HCT116 (cell line): ENCODE measurements at regions not wholly inside any gene's neighbourhood (a gene's known extent, or its start where the extent isn't known, plus 50 kb on each side); places are given as distances from the start of the nearest gene placed in this dataset.

Experiments used
- ATAC-seq: fragments of 200-7000 bp; cut with Tn5 transposase; 2 replicates; pipeline ENCODE4 v1.9.1; 2020; ENCODE audit warnings: mild to moderate bottlenecking, moderate library complexity
- BruUV-seq: library from RNA; stranded (reverse); fragments of 400-500 nt; replicated peaks from 2 replicates; lab custom pipeline; 2021; lab: Mats Ljungman, UMichigan
- CTCF ChIA-PET: fragments of 300-600 bp; sonication (Branson Sonifier 250); formaldehyde crosslinking; loops from one replicate; lab custom pipeline; 2021; ENCODE audit warnings: antibody characterized with exemption; lab: Charles Lee
- POLR2A ChIA-PET: fragments of 300-600, 350-600 bp; sonication (Branson Sonifier 250); formaldehyde crosslinking; loops from one replicate; lab custom pipeline; 2021; ENCODE audit warnings: antibody characterized with exemption; lab: Charles Lee
- RAD21 ChIA-PET, 2 experiments: fragments of 300-600 bp; sonication (Branson Sonifier 250); formaldehyde crosslinking; loops; one replicate each; lab custom pipeline; 2023; ENCODE audit warnings: low total read pairs in 2 of 2; ENCODE audit not compliant: uncharacterized antibody in 2 of 2, unreplicated experiment in 2 of 2, low non-redundant PET in 1 of 2; lab: Charles Lee
- DNase-seq: peaks from one replicate; pipeline ENCODE4 v3.0.0-alpha.2; 2010; ENCODE audit warnings: low read depth, low spot score
- H2AFZ ChIP-seq: fragments of 200-600 bp; shearing (Covaris generic), sonication (generic); 2 replicates; pipeline ENCODE4 v1.6.1; 2017; ENCODE audit warnings: low read depth, mixed run types, mixed read lengths, antibody characterized with exemption, low read length; ENCODE audit not compliant: poor library complexity, severe bottlenecking
- H3K27ac ChIP-seq: 2 replicates; pipeline ENCODE4 v1.5.1; 2012; ENCODE audit warnings: low read depth, low read length
- H3K27me3 ChIP-seq: fragments of 200-600 bp; sonication (generic); 2 replicates; pipeline ENCODE4 v1.6.1; 2016; ENCODE audit warnings: mixed run types, low read length, mixed read lengths; ENCODE audit not compliant: insufficient read depth
- H3K36me3 ChIP-seq, 2 experiments: fragments of 200-500 bp in 1 of 2; fragments of 200-600 bp in 1 of 2; sonication (Bioruptor generic) in 1 of 2; sonication (generic) in 1 of 2; 2 replicates each; pipeline versions ENCODE4 v1.5.1 to v1.6.1; 2014 to 2016; ENCODE audit warnings: low read length in 2 of 2, inconsistent platforms in 1 of 2, mixed read lengths in 1 of 2, mixed run types in 1 of 2; ENCODE audit not compliant: insufficient read depth in 2 of 2, control insufficient read depth in 1 of 2
- H3K4me1 ChIP-seq, 2 experiments: fragments of 200-600 bp in 1 of 2; sonication (generic) in 1 of 2; 2 replicates each; pipeline versions ENCODE4 v1.5.1 to v1.6.1; 2012 to 2017; ENCODE audit warnings: low read length in 2 of 2, inconsistent platforms in 1 of 2, mild to moderate bottlenecking in 1 of 2, mixed read lengths in 1 of 2, mixed run types in 1 of 2, moderate library complexity in 1 of 2; ENCODE audit not compliant: insufficient read depth in 2 of 2, control insufficient read depth in 1 of 2
- H3K4me2 ChIP-seq: fragments of 200-600 bp; sonication (generic); 2 replicates; pipeline ENCODE4 v1.6.1; 2017; ENCODE audit warnings: mixed run types, low read length, mixed read lengths
- H3K4me3 ChIP-seq, 2 experiments: fragments of 200-600 bp in 1 of 2; sonication (generic) in 1 of 2; replicated peaks in 1 of 2; 2 replicates each; pipeline ENCODE4 v1.5.1; 2011 to 2016; ENCODE audit warnings: low read length in 2 of 2, control low read depth in 1 of 2, low read depth in 1 of 2, mild to moderate bottlenecking in 1 of 2, mixed read lengths in 1 of 2, mixed run types in 1 of 2
- H3K79me2 ChIP-seq: fragments of 200-600 bp; sonication (generic); 2 replicates; pipeline ENCODE4 v1.6.1; 2017; ENCODE audit warnings: mild to moderate bottlenecking, mixed run types, low read length, moderate library complexity, mixed read lengths; ENCODE audit not compliant: insufficient read depth
- H3K9ac ChIP-seq: fragments of 200-600 bp; sonication (generic); 2 replicates; pipeline ENCODE4 v1.6.1; 2016; ENCODE audit warnings: low read length, mixed read lengths
- H3K9me2 ChIP-seq: fragments of 200-600 bp; sonication (generic), shearing (Covaris generic); 2 replicates; pipeline ENCODE4 v1.6.1; 2017; ENCODE audit warnings: mixed run types, mild to moderate bottlenecking, moderate library complexity; ENCODE audit not compliant: insufficient read depth
- H3K9me3 ChIP-seq, 2 experiments: fragments of 200-500 bp in 1 of 2; fragments of 200-600 bp in 1 of 2; sonication (Bioruptor generic) in 1 of 2; sonication (generic) in 1 of 2; 2 replicates each; pipeline ENCODE4 v1.6.1; 2014 to 2017; ENCODE audit warnings: low read length in 2 of 2, mixed read lengths in 2 of 2, inconsistent platforms in 1 of 2, low read depth in 1 of 2, mild to moderate bottlenecking in 1 of 2, mixed run types in 1 of 2, moderate library complexity in 1 of 2; ENCODE audit not compliant: control insufficient read depth in 1 of 2, insufficient read depth in 1 of 2
- H4K20me1 ChIP-seq: fragments of 200-600 bp; sonication (generic), shearing (Covaris generic); 2 replicates; pipeline ENCODE4 v1.6.1; 2017; ENCODE audit warnings: mixed run types, mild to moderate bottlenecking, moderate library complexity; ENCODE audit not compliant: insufficient read depth
- CEBPB ChIP-seq: IDR thresholded peaks from 2 replicates; pipeline ENCODE4 v1.6.1; 2012; ENCODE audit warnings: low read depth
- EGR1 ChIP-seq: IDR thresholded peaks from 2 replicates; pipeline ENCODE4 v1.6.1; 2012; ENCODE audit warnings: low read depth
- ELF1 ChIP-seq: IDR thresholded peaks from 2 replicates; pipeline ENCODE4 v1.6.1; 2012; ENCODE audit warnings: low read depth, borderline replicate concordance
- EZH2 ChIP-seq: fragments of 200-600 bp; sonication (generic); IDR thresholded peaks from 2 replicates; pipeline ENCODE4 v1.6.1; 2017; ENCODE audit warnings: antibody characterized with exemption, mixed run types
- EZH2phosphoT487 ChIP-seq: fragments of 200-600 bp; IDR thresholded peaks from 2 replicates; pipeline ENCODE4 v1.6.1; 2018; ENCODE audit warnings: antibody characterized with exemption, borderline replicate concordance
- JUND ChIP-seq: IDR thresholded peaks from 2 replicates; pipeline ENCODE4 v1.6.1; 2012
- POLR2AphosphoS5 ChIP-seq: IDR thresholded peaks from 2 replicates; pipeline ENCODE4 v1.6.1; 2011; ENCODE audit warnings: mild to moderate bottlenecking, low read depth, low read length, moderate library complexity
- RAD21 ChIP-seq: IDR thresholded peaks from 2 replicates; pipeline ENCODE4 v1.6.1; 2012; ENCODE audit warnings: low read depth, mild to moderate bottlenecking
- TCF7L2 ChIP-seq: IDR thresholded peaks from 2 replicates; pipeline ENCODE4 v1.7.0; 2011; ENCODE audit warnings: borderline replicate concordance, inconsistent platforms; ENCODE audit not compliant: insufficient read depth, insufficient read length; ENCODE audit errors: extremely low read depth
- YY1 ChIP-seq: IDR thresholded peaks from 2 replicates; pipeline ENCODE4 v1.6.1; 2011; ENCODE audit warnings: low read length, low read depth, moderate library complexity, mild to moderate bottlenecking; ENCODE audit not compliant: insufficient replicate concordance; ENCODE audit errors: extremely low read depth
- ZFX ChIP-seq: fragments of 450-650 bp; IDR thresholded peaks from 2 replicates; pipeline ENCODE4 v1.6.1; 2017
- ZNF274 ChIP-seq: fragments of 200-500 bp; sonication (Bioruptor generic); IDR thresholded peaks from 2 replicates; pipeline ENCODE4 v1.6.1; 2014; ENCODE audit warnings: mild to moderate bottlenecking, low read depth, low read length, inconsistent platforms
- intact Hi-C: fragments of 100-400 bp; cut with micrococcal nuclease; formaldehyde crosslinking; loops from 2 replicates; pipeline ENCODE4 v1.10.0; 2022
- TF ChIP-seq, protein P1 (sequence below): IDR thresholded peaks from 2 replicates; pipeline ENCODE4 v1.6.1; 2011; ENCODE audit warnings: mild to moderate bottlenecking, low read length, moderate library complexity; ENCODE audit not compliant: insufficient replicate concordance; ENCODE audit errors: extremely low read depth
- TF ChIP-seq, protein P2 (sequence below): IDR thresholded peaks from 2 replicates; pipeline ENCODE4 v1.6.1; 2012
- TF ChIP-seq, protein P3 (sequence below), 3 experiments: fragments of 200-600 bp in 1 of 3; sonication (generic) in 1 of 3; IDR thresholded peaks in 2 of 3; conservative IDR thresholded peaks in 1 of 3; 2 replicates each; pipeline ENCODE4 v1.5.1; 2012 to 2017; ENCODE audit warnings: low read depth in 2 of 3, low read length in 2 of 3, antibody characterized with exemption in 1 of 3, borderline replicate concordance in 1 of 3, control low read depth in 1 of 3, mild to moderate bottlenecking in 1 of 3, mixed read lengths in 1 of 3, mixed run types in 1 of 3, moderate library complexity in 1 of 3; ENCODE audit not compliant: insufficient read depth in 1 of 3
- TF ChIP-seq, protein P4 (sequence below): IDR thresholded peaks from 2 replicates; pipeline ENCODE4 v1.6.1; 2012; ENCODE audit warnings: low read depth

DNA sequence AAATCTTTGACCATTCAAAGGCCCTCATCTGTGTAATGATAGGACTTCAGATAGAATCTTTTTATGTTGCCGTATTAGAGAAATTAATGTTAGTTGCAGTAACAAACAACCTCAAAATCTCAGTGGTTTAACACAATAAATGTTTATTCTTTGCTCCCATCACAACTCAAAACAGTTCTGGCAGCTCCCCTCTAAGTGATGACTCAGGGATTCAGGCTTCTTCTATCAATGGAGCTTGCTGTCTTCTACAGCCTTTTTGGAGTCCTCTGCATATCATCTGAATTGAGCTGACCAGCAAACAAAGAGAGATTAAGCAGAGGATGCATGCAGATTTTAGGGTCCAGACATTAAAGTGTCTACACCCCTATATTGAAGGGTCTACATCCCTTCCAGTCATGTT, 59.1 kb upstream of the RAB3GAP2 start:
- Histone ChIP-seq H3K27me3 (no peaks in the 10 kb centered on the region), H3K4me3 (no peak overlapping the region), H3K9me3 (no peaks in the 10 kb centered on the region), H3K27ac (no peak overlapping the region), H4K20me1 (no peaks in the 10 kb centered on the region), H3K9ac (no peak overlapping the region), H3K36me3 (no peaks in the 10 kb centered on the region), H3K4me1 (no peaks in the 10 kb centered on the region), H3K9me2 (no peaks in the 10 kb centered on the region), H3K4me2 (no peak overlapping the region), H2AFZ (no peak overlapping the region), H3K79me2 (no peaks in the 10 kb centered on the region)
- CTCF ChIA-PET: no interaction called here
- no peak for DNase-seq
- TF ChIP-seq ZNF274: no peak
- no peak for TF ChIP-seq POLR2AphosphoS5
- TF ChIP-seq RAD21: no peak
- no peak for TF ChIP-seq TCF7L2
- TF ChIP-seq, protein P1, sequence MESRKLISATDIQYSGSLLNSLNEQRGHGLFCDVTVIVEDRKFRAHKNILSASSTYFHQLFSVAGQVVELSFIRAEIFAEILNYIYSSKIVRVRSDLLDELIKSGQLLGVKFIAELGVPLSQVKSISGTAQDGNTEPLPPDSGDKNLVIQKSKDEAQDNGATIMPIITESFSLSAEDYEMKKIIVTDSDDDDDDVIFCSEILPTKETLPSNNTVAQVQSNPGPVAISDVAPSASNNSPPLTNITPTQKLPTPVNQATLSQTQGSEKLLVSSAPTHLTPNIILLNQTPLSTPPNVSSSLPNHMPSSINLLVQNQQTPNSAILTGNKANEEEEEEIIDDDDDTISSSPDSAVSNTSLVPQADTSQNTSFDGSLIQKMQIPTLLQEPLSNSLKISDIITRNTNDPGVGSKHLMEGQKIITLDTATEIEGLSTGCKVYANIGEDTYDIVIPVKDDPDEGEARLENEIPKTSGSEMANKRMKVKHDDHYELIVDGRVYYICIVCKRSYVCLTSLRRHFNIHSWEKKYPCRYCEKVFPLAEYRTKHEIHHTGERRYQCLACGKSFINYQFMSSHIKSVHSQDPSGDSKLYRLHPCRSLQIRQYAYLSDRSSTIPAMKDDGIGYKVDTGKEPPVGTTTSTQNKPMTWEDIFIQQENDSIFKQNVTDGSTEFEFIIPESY: no peak
- TF ChIP-seq ZFX: no peak
- TF ChIP-seq EZH2: no peak
- TF ChIP-seq ELF1: no peak
- TF ChIP-seq, protein P2, sequence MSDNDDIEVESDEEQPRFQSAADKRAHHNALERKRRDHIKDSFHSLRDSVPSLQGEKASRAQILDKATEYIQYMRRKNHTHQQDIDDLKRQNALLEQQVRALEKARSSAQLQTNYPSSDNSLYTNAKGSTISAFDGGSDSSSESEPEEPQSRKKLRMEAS: no peak
- TF ChIP-seq, protein P3, sequence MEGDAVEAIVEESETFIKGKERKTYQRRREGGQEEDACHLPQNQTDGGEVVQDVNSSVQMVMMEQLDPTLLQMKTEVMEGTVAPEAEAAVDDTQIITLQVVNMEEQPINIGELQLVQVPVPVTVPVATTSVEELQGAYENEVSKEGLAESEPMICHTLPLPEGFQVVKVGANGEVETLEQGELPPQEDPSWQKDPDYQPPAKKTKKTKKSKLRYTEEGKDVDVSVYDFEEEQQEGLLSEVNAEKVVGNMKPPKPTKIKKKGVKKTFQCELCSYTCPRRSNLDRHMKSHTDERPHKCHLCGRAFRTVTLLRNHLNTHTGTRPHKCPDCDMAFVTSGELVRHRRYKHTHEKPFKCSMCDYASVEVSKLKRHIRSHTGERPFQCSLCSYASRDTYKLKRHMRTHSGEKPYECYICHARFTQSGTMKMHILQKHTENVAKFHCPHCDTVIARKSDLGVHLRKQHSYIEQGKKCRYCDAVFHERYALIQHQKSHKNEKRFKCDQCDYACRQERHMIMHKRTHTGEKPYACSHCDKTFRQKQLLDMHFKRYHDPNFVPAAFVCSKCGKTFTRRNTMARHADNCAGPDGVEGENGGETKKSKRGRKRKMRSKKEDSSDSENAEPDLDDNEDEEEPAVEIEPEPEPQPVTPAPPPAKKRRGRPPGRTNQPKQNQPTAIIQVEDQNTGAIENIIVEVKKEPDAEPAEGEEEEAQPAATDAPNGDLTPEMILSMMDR (IDR thresholded peaks at IDR 0.05 in 2 of 3, conservative IDR thresholded peaks at IDR 0.05 in 1 of 3; ENCODE audit: borderline replicate concordance in 1 of 3, insufficient read depth in 1 of 3, low read depth in 2 of 3, low read length in 2 of 3): no peak
- TF ChIP-seq, protein P4, sequence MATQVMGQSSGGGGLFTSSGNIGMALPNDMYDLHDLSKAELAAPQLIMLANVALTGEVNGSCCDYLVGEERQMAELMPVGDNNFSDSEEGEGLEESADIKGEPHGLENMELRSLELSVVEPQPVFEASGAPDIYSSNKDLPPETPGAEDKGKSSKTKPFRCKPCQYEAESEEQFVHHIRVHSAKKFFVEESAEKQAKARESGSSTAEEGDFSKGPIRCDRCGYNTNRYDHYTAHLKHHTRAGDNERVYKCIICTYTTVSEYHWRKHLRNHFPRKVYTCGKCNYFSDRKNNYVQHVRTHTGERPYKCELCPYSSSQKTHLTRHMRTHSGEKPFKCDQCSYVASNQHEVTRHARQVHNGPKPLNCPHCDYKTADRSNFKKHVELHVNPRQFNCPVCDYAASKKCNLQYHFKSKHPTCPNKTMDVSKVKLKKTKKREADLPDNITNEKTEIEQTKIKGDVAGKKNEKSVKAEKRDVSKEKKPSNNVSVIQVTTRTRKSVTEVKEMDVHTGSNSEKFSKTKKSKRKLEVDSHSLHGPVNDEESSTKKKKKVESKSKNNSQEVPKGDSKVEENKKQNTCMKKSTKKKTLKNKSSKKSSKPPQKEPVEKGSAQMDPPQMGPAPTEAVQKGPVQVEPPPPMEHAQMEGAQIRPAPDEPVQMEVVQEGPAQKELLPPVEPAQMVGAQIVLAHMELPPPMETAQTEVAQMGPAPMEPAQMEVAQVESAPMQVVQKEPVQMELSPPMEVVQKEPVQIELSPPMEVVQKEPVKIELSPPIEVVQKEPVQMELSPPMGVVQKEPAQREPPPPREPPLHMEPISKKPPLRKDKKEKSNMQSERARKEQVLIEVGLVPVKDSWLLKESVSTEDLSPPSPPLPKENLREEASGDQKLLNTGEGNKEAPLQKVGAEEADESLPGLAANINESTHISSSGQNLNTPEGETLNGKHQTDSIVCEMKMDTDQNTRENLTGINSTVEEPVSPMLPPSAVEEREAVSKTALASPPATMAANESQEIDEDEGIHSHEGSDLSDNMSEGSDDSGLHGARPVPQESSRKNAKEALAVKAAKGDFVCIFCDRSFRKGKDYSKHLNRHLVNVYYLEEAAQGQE: no peak
- no peak for TF ChIP-seq EGR1
- no peak for TF ChIP-seq JUND
- TF ChIP-seq CEBPB: no peak
- no peak for TF ChIP-seq EZH2phosphoT487
- no peak for TF ChIP-seq YY1
- BruUV-seq: no TSS peak
- POLR2A ChIA-PET: no interaction called here
- RAD21 ChIA-PET: no interaction called here
- ATAC-seq: no peak
- intact Hi-C loops: no loop called here
